GM21526 (cell line): ENCODE measurements at regions not wholly inside any gene's neighbourhood (a gene's known extent, or its start where the extent isn't known, plus 50 kb on each side); places are given as distances from the start of the nearest gene placed in this dataset.

Experiments used
- ATAC-seq: cut with Tn5 transposase; IDR thresholded peaks from one replicate; pipeline ENCODE4 v1.9.1; 2021; ENCODE audit warnings: moderate library complexity; ENCODE audit not compliant: unreplicated experiment, low FRiP score

DNA sequence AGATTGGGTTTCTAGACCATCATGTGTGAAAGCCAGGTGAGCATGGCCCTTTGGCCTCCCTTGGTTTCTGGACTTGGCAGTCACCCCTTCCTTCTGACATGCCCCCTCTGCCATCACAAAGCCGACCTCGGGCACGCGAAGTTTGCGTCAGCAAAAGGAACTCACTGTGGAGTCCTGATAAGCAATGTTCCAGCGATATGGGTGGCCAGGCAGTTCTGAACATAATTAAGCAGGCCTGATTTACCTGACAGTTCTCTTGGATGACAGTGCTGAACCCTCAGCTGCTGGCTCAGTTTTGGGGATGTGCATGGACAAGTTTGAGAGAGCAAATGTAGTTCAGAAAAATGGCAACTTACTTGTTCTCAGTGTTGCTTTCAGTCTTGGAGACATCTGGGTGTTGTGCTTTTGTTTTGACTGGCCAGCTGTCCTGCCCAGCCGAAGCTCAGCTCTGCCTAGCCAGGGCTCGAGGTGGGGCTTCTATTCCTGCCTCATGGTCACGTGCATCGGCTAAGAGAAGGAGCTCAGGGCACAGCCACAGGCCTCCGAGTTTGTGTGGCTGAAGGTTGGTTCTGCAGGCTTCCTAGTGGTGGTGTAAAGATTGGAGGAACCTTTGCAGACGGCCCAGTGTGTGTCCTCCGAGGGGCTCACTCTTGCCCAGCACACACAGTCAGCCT lies 78.3 kb downstream of the CLDN34 start:
- ATAC-seq = no peak

DNA sequence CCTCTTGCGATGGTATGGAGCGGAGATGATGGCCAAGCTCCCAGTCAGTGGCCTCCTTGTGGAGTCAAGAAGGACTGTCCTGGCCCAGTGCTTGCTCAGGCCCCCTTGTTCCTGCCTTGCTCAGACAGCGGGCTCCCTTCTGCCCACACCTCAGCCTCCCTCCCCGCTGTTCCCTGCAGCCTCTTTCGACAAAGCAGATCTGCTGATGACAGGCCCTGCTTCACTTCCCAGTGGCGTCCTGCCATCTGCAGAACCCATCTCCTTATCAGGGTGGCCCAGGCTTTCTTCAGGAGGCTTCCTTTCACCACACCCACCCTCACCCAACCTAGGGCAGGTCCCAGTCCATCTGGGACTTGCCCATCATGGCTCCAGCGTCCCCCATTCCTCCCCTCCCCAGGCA lies 80.0 kb downstream of the CLDN34 start:
- ATAC-seq = no peak

DNA sequence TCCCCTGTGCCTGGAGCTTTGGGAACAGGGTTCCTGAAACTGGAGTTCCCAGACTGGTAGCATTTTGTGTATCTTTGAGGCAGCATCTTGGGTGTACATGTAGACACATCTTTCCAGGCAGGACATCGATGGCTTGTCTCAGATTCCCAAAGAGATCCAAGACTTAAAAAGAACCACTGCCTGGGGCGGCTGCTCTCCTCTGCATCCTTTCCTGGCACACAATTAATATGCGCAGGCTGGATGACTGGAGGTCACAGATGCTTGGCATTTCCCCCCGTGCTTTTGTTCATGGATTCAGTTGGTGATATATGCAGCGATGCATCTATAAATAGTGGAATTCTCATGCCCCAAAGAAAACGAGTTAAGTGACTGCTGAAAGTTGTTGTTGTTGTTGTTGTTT lies 80.5 kb downstream of the CLDN34 start:
- ATAC-seq = no peak

DNA sequence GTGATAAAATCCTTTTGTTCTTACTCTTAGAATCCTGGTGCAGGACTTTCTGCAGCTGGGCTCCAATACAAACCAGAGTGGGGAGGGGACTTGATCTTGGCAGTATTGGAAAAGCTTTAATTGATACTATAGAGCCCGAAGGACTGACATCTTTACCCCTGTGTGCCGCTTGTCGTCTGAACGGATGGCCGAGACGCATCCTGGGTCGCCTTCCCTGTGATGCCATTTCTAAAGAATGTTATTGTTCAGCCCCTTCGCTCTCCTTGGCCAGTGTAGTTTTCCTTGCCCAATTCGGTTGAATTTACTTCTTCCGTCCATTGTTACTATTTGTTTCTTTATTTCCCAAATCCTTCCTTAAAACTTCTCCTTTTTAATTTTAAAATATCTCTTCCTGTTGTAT lies 80.9 kb downstream of the CLDN34 start:
- no peak for ATAC-seq

DNA sequence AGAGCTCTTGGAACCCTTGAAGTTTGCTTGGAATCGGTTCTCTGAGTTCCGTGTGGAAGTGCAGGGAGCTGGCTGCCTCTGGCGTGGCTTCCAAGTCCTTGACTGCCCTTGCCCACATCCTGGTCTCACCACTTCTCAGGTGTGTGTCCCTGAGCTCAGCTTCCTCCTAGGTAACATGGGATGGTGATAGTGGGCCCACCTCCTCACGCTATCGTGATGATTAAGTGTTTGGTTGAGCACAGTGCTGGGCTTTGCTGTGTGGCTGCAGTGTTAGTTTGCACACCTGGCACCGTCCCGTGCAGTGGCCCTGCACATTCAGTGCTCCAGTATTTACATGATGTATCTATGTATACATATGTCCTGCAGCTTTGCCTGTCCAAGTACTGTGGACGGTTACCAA lies 81.5 kb downstream of the CLDN34 start:
- no peak for ATAC-seq

DNA sequence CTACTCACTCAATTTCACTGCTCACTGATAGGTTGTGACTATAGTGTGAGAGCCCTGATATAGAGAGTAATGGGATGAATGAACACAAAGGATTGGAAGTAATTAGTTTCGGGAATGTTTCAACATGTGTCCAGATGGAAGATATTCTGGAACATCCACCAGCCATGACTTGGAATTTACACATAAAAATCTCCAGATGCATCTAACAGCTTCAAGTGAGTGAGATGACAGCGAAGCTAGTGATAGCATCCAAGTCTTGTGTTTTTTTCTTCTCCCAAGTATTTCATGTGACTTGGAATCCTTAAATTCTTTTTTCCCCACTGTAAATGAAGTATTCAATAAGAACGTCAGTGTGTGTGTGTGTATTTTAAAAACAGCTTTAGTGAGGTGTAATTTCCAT lies 82.1 kb downstream of the CLDN34 start:
- ATAC-seq = no peak

DNA sequence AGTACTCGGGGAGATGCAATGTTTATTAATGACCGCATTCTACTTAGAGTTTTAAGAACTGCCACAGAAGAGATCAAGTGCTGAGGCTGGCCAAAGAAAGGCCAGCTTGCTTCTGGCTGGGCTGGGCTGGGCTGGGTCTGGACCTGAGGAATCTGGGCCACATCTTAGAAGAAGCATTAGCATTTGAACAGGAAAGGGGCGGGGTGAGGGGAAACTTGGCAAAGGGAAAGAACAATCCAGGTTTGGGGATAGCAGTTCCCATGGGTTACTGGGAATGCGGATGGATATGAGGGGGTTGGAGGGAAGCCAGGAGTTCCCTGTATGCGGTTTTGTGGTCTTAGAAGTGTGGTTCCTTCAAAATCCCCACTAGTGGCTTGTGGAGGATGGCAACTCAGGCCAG lies 83.3 kb downstream of the CLDN34 start:
- ATAC-seq = no peak

DNA sequence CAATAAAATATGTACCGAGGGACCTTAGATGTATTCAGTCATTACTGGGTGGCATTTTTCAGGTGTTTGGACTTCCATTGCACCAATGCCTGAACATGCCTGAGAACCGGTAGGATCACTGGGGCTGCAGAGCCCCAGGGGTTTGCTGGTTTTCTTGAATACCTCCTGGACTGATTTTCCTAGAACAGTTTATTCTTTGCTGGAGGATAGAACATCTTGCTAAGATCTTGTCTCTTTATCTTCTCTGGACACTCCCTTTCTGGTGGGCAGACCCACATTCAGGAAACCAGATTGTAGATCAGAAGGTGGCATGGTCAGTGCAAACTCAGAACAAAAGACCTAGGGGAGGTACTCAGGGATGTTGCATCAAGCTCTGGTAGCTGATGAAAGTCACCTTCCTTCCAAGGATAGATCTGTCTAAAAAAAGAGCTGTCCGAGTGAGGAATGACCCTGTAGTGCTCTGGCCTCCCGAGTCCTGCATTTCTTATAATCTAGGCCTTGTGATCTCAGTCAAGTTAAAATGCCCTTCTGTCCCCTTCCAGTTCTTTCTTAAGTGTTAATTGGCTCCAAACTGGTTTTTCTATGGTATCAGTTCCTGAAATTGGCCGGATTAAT lies 84.8 kb downstream of the CLDN34 start:
- no peak for ATAC-seq

DNA sequence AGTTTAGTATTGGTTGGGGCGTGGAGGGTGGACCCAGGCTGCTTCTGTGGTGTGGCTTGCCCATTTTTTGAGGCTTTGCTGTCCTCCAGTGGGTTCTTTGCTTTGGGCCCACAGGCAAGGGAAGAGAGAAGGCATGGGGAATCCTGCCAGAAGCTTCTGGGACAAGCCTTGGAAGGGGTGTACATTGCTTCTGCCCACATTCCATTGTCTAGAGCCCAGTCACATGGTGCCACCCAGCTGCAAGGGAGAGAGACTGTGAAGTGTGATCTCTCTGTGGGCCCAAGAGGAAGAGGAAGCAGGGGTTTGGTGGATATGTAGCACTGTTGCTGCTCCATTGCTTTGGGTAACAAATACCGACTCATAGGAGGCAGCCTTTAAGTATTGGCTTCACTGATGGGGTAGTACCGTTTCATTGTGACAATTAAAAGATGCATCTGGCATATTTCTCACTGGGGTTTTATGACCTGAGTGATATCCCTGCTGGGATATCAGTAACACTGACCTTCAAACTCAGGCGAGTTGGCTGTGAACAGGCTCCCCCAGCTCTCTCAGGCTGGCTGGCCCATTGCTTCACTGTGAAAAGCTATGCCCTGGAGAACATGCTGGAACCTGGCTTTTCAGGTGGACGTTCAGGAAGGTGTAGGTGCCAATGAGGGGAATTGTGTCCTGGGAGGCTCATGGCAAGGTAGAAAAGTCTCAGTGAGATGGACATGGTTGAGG lies 85.9 kb downstream of the CLDN34 start:
- no peak for ATAC-seq

DNA sequence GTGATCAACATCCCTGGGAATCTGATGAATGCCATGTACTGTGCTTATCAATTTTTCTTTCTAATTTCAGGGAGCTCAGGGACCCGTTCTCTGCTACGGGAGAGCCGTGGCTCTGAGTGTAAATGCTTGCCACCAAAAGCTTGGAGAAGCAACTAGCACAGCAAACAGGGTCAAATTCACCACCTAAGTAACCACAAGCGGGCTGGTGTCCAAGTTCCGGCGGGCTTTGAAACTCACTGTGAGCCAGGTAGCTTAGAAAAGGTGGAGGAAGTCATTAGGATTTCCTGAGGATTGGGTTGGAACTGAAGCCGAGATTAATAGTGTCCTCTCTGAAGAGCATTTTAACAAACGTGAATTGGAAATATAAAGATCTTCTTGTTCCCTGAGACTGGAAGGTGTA lies 87.2 kb downstream of the CLDN34 start:
- ATAC-seq = no peak

DNA sequence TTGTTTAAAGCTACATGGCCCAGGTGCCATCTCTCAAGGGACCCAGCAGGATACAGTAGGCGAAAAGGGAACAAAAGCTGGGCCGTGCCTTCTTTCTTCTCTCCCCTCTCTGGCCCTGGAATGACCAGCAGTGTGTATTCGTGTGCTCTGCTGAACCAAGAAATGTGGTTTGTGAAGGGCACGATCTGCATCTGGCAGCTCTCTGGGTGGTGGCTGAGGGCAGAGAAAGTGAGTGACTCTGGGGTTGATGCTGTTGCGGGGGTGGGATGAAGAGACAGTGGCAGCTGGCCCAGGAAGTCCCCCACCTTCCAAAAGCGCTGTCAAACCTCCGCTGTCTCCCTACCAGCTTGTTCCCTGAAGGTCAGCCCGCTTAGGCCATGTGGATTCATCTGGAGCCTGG lies 88.3 kb downstream of the CLDN34 start:
- no peak for ATAC-seq

DNA sequence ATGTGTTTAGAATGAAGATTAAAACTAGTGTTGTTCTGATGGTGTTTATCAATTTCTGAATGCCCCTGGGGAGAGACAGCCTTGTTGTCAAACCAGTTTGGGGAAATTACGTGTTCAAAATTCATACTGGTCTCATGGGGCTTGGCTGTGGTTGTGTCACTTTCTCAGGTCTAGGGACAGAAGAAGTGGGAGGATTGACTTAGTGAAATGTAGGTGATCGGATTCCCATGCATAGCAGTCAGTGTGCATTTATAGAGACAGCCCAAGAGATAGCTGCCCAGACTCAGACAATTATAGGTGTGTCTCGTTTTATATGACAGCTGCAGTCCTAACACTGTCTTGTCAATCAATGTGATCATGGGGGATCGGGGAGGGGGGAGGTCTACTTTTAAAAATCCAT lies 94.4 kb upstream of the CLCN4 start:
- ATAC-seq = no peak

DNA sequence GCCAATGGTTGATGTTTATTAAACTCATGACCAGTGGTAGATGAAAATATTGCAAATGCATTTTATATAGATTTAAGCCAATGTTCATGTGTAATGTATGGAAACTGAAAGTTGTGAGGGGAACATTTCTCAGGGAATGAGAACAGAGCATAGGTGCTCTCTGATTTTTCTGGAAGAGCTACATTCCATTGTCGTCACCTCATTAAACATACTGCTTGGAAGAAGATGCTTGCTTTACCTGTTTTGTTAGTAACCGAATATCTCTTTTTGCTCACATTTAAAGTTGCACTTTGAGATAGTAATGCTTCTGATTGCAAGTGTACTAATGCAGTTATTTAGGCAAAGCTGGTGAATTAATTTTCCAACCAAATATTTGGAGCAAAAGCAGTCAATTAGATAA lies 93.8 kb upstream of the CLCN4 start:
- no peak for ATAC-seq

DNA sequence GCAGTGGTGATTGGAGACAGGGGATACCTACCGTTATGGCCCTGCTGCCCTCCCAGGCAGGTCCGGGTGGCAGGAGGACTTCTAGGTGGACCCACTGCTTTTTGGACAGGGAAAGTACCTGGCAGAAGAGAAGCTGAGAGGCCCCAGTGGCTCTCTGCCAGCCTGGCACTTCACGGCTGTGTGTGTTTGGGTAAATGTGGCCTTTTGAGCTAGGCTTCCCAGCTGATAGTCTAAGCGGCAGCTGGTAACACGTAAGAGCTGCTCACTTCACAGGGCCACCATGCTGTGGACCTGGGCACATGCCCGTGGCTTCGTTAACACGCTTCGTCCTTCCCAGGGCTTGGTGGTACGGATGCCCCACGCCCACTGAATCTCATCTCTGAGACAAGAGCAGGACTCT lies 92.0 kb upstream of the CLCN4 start:
- no peak for ATAC-seq

DNA sequence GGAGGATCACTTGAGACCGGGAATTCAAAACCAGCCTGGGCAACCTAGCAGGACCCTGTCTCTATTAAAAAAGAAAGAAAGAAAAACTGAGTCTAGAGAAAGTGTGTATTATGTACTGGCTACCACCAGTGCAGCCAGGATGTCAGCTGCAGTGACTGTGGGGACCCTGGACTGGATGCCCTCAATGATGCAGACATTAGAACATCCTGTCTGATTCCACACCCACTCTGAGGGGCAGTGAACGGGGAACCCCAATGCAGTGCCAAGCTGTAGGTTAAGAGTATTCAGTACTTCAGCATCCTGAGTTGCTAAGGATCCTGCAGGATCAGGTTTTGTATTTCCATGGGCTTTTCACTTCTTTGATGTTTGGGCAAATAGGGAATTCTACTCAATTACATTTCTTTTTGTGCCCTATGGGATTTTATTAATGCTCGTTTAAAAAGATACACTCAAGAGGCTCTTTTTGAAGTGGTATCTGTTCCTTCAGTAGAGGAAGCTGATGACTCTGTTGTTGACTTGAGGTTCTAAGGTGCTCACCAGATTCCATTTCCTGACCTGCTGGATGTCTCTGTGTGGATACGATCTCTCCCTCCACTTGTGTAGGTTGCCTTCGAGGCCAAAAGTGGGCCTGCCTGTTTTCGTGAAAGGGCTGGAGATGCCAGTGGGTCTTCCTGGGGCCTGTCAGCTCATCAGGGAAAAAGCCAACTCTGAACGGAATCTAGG lies 85.9 kb upstream of the CLCN4 start:
- ATAC-seq = no peak

DNA sequence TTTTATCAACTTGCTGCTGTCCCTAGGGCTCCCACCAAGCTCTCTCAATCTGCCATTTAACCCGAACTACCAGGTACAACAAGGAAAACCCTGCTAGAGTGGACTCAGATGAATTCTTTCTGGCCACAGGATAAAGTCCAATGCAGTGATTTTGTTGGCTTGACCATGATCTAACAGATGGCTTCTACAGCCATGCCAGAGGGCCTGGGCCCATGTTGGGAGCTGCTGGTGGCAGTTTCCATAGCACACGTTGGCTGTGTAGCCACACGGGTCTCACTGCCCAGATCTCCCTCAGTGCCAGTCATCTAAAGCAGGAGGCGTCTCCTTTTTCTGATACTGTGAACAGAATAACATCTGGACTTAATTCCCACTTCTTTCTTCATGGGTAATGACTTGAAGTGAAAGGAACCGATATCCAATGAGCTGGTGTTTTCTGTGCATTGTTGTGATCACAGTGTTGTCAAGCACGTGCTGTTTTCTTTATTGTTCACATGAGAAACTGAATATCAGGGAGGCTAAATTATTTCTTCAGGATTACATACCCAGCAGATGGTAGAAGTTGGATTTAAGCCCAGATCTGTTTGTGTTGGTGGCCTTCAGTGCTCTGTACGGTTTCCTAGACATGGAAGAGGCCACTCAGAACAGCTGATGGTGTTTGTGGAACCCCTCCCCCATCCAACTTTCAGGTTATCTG lies 85.2 kb upstream of the CLCN4 start:
- ATAC-seq = no peak

DNA sequence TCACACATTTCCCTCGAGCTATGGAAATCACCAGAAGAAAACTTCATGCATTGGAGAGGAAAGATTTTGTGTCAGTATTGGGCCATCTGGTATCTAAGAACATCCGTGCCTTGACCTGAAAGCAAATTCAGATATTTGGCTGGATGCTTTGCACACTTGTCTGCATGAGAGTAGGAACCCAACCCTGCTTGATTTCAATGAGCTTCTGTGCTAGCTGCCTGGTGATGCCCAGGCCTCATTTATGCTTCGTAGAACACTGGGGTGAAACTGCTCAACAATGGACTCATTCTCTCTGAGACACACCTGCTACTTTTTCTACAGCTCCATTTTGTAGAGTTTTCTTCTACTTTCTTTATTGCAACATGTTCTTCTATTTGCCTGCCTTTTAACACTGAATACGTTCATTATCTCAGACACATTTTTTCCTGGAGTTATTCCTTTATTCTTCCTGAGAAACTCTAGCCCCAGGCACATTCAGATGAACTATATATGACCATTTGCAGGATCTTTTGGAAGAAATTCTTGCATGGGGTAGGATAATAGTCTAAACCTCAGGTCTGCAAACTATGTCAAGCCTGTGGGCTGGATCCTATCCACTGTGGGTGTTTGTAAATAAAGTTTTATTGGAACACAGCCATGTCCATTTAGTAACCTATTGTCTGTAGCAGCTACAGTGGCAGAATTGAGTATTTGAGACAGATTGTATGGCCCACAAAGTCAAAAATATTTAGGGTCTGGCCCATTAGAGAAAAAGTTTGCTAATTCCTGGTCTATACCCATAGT lies 83.8 kb upstream of the CLCN4 start:
- no peak for ATAC-seq

DNA sequence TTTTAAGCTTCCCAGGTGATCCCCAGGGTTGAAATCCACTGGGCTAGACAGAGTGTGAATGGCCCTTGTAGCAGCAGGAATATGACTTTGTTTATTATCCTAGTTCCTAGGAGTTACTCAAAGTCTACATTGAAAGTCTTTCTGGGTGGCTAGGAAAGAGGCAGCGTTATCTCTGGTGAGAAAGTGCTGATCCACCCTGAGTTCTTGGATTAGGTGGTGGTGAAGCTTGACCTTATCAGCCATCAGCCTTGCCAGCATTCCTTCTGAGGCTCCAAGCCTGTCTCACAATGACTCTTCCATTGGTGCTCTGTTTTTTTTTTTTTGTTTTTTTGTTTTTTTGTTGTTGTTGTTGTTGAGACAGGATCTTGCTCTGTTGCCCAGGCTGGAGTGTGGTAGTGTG lies 83.1 kb upstream of the CLCN4 start:
- ATAC-seq = no peak

DNA sequence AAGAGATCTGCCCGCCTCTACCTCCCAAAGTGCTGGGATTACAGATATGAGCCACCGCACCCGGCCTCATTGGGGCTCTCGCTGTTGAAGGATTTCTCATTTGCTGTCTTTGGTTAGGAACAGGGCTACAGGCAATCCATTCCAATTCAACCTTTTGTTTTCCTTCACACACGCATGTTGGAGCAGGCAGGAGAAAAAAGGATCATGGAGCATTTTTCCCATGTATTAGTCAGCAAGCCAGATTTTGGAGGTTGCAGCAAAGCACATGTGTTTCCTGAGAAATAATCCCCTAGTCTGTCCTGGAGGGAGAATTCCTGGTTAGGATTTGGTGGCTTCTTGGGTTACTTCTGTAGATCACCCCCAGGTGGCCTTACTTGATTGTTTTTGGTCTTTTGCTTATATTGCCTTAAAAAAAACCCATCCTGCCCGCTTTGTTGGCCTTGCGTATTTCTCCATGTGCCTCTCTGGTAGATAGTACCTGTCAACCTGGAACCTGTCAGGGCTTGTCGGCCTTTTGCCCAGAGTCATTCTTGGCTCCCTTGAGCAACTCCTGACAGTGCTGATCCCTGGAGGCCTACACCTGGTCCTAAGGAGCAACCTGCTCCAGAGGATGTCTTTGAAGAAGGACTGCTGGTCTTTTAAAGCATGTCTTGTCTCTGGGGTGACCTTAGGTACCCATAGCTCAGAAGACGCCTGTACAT lies 82.4 kb upstream of the CLCN4 start:
- no peak for ATAC-seq

DNA sequence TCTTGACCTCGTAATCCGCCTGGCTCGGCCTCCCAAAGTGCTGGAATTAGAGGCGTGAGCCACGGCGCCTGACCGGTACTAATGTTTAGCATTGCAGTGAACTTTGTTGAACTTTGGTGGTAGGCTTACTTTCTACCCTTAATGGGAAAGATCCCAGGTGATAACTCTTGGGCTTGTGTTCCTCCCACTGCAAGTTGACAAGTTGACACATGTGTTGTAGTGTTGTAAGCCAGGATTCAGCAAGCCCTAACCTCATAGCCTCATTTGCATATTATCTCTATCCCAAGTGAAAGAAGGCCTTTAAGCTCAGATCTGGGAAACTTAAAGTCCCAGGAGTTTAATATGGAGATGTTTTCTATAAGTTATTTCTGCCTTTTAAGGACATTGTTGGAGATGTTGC lies 80.0 kb upstream of the CLCN4 start:
- ATAC-seq = no peak
